ENCODE measurements at regions not wholly inside any gene's neighbourhood (a gene's known extent, or its start where the extent isn't known, plus 50 kb on each side); places are given as distances from the start of the nearest gene placed in this dataset.

GRCh38 chr16:74199842-74200124 lies 96.8 kb upstream of the PSMD7 start:
- TF ChIP-seq TCF7L2 (IDR thresholded peaks at IDR 0.05; ENCODE audit: low read depth, low read length) (no peak), SIN3A (IDR thresholded peaks at IDR 0.05; ENCODE audit: borderline replicate concordance, insufficient read depth, low read depth, low read length) (no peak), POLR2AphosphoS5 (IDR thresholded peaks at IDR 0.05; ENCODE audit: low read depth, low read length) (no peak), CTCF (IDR thresholded peaks at IDR 0.05) (no peak)
- TF ChIP-seq, protein P1, sequence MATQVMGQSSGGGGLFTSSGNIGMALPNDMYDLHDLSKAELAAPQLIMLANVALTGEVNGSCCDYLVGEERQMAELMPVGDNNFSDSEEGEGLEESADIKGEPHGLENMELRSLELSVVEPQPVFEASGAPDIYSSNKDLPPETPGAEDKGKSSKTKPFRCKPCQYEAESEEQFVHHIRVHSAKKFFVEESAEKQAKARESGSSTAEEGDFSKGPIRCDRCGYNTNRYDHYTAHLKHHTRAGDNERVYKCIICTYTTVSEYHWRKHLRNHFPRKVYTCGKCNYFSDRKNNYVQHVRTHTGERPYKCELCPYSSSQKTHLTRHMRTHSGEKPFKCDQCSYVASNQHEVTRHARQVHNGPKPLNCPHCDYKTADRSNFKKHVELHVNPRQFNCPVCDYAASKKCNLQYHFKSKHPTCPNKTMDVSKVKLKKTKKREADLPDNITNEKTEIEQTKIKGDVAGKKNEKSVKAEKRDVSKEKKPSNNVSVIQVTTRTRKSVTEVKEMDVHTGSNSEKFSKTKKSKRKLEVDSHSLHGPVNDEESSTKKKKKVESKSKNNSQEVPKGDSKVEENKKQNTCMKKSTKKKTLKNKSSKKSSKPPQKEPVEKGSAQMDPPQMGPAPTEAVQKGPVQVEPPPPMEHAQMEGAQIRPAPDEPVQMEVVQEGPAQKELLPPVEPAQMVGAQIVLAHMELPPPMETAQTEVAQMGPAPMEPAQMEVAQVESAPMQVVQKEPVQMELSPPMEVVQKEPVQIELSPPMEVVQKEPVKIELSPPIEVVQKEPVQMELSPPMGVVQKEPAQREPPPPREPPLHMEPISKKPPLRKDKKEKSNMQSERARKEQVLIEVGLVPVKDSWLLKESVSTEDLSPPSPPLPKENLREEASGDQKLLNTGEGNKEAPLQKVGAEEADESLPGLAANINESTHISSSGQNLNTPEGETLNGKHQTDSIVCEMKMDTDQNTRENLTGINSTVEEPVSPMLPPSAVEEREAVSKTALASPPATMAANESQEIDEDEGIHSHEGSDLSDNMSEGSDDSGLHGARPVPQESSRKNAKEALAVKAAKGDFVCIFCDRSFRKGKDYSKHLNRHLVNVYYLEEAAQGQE (IDR thresholded peaks at IDR 0.05; ENCODE audit: insufficient read depth in 1 of 2, low read depth in 2 of 2, low read length in 1 of 2): no peak
- ATAC-seq (no peak), DNase-seq (ENCODE audit: low read depth, low spot score) (no peak)
- intact Hi-C loops (cut with micrococcal nuclease; ENCODE audit: unreplicated experiment) (no loop called here), in situ Hi-C loops (cut with HindIII; ENCODE audit: low pct_unique_long_range_greater_than_20kb, low sequenced_read_pairs) (no loop called here)
- Histone ChIP-seq H3K9me3 (ENCODE audit: control insufficient read depth, insufficient read depth, low read depth, low read length) (no peaks in the 10 kb centered on the region), H3K27me3 (ENCODE audit: control insufficient read depth, insufficient read depth, low read length) (no peaks in the 10 kb centered on the region), H3K36me3 (ENCODE audit: control insufficient read depth, insufficient read depth, low read length) (no peaks in the 10 kb centered on the region), H3K27ac (ENCODE audit: low read length) (no peak overlapping the region), H3K4me3 (ENCODE audit: low read depth in 2 of 2, low read length in 2 of 2) (no peak overlapping the region), H3K4me1 (ENCODE audit: control insufficient read depth, insufficient read depth, low read length) (no peaks in the 10 kb centered on the region)
- ChIA-PET POLR2A (no interaction called here), CTCF (no interaction called here)
- BruUV-seq (replicated peaks): no TSS peak

DNA sequence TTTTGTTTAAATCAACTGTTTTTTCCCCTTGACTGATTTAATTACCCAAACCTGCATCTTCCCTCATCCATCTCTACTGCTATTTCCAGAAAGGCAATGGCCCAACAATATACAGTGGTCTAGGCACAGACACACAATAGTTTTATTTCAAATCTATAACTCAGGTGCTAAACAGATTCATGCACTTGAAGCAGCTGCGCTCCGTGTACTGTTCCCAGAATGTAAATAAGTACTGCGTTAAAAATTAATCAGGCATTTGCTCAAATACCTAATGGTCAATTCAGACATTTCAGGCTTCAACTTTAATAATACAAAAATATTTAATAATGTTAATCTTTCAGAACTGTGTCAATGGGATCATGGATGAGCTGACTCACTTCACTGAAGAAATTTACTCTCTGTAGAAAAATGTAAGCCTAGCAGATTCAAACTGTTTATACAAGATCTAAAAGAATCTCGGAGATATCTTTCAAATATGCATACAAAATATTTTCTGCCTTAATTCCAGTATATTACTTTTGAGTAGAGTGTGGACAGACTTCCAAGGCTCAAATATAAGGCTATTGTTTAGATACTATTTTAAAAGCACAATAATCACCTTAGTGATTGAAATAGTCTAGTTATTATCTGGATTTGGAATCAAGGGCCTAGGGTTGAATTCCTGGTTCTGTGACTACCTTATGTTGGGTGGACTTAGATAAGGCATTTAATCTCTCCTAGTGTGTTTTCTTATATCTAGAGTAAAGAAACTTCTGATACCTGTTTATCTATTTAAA lies 97.4 kb upstream of the PSMD7 start:
- POLR2A ChIA-PET: no interaction called here

More for the DNA sequence above, 97.4 kb upstream of the PSMD7 start:
- TF ChIP-seq SIN3A (IDR thresholded peaks at IDR 0.05; ENCODE audit: borderline replicate concordance, insufficient read depth, low read depth, low read length) (no peak), CTCF (IDR thresholded peaks at IDR 0.05) (no peak), POLR2AphosphoS5 (IDR thresholded peaks at IDR 0.05; ENCODE audit: low read depth, low read length) (no peak), TCF7L2 (IDR thresholded peaks at IDR 0.05; ENCODE audit: low read depth, low read length) (no peak)
- TF ChIP-seq, protein P1 (IDR thresholded peaks at IDR 0.05; ENCODE audit: insufficient read depth in 1 of 2, low read depth in 2 of 2, low read length in 1 of 2): no peak
- in situ Hi-C loops (cut with HindIII; ENCODE audit: low pct_unique_long_range_greater_than_20kb, low sequenced_read_pairs) (no loop called here), intact Hi-C loops (cut with micrococcal nuclease; ENCODE audit: unreplicated experiment) (no loop called here)
- Histone ChIP-seq H3K4me1 (ENCODE audit: control insufficient read depth, insufficient read depth, low read length) (no peaks in the 10 kb centered on the region), H3K36me3 (ENCODE audit: control insufficient read depth, insufficient read depth, low read length) (no peaks in the 10 kb centered on the region), H3K4me3 (ENCODE audit: low read depth in 2 of 2, low read length in 2 of 2) (no peak overlapping the region), H3K27ac (ENCODE audit: low read length) (no peak overlapping the region), H3K27me3 (ENCODE audit: control insufficient read depth, insufficient read depth, low read length) (no peaks in the 10 kb centered on the region), H3K9me3 (ENCODE audit: control insufficient read depth, insufficient read depth, low read depth, low read length) (no peaks in the 10 kb centered on the region)
- no TSS peak for BruUV-seq (replicated peaks)
- DNase-seq (ENCODE audit: low read depth, low spot score) (no peak), ATAC-seq (no peak)
- CTCF ChIA-PET: no interaction called here

Measured in Panc1 (cell line).